H9 (cell line): ENCODE measurements at regions not wholly inside any gene's neighbourhood (a gene's known extent, or its start where the extent isn't known, plus 50 kb on each side); places are given as distances from the start of the nearest gene placed in this dataset.

ENCODE experiments used
- DNase-seq: peaks from one replicate; pipeline ENCODE4 v3.0.0-alpha.2; 2017
- H2AFZ ChIP-seq: one replicate; pipeline ENCODE4 v1.6.1; 2013; ENCODE audit warnings: mild to moderate bottlenecking, low read length, control low read depth, moderate library complexity
- H2AK5ac ChIP-seq: 2 replicates; pipeline ENCODE4 v1.6.1; 2013; ENCODE audit warnings: low read length, control low read depth, mixed read lengths; ENCODE audit not compliant: insufficient read length
- H2BK120ac ChIP-seq: one replicate; pipeline ENCODE4 v1.6.1; 2013; ENCODE audit warnings: low read depth, mild to moderate bottlenecking, low read length, control low read depth, inconsistent platforms; ENCODE audit not compliant: poor library complexity, severe bottlenecking
- H2BK12ac ChIP-seq: 2 replicates; pipeline ENCODE4 v1.6.1; 2013; ENCODE audit warnings: low read length, control low read depth, mixed read lengths, low read depth; ENCODE audit not compliant: insufficient read length
- H2BK15ac ChIP-seq: 2 replicates; pipeline ENCODE4 v1.6.1; 2013; ENCODE audit warnings: low read depth, low read length, control low read depth
- H2BK20ac ChIP-seq: one replicate; pipeline ENCODE4 v1.6.1; 2013; ENCODE audit warnings: low read depth, mild to moderate bottlenecking, low read length, control low read depth, inconsistent platforms; ENCODE audit not compliant: poor library complexity, severe bottlenecking
- H2BK5ac ChIP-seq: 2 replicates; pipeline ENCODE4 v1.6.1; 2013; ENCODE audit warnings: low read length, control low read depth, mixed read lengths; ENCODE audit not compliant: insufficient read length
- H3K14ac ChIP-seq: 2 replicates; pipeline ENCODE4 v1.6.1; 2013; ENCODE audit warnings: low read length, control low read depth; ENCODE audit not compliant: insufficient read depth
- H3K18ac ChIP-seq: 2 replicates; pipeline ENCODE4 v1.6.1; 2013; ENCODE audit warnings: low read depth, mild to moderate bottlenecking, mixed read lengths, low read length, control low read depth; ENCODE audit not compliant: insufficient read length
- H3K23ac ChIP-seq: 2 replicates; pipeline ENCODE4 v1.6.1; 2013; ENCODE audit warnings: low read length, control low read depth, mixed read lengths, low read depth; ENCODE audit not compliant: insufficient read length
- H3K23me2 ChIP-seq: 2 replicates; pipeline ENCODE4 v1.6.1; 2013; ENCODE audit warnings: low read depth, mild to moderate bottlenecking, mixed read lengths, low read length, control low read depth; ENCODE audit not compliant: insufficient read length, poor library complexity, severe bottlenecking
- H3K27ac ChIP-seq: 2 replicates; pipeline ENCODE4 v1.5.1; 2013; ENCODE audit warnings: low read length, control low read depth, mixed read lengths, low read depth; ENCODE audit not compliant: insufficient read length
- H3K27me3 ChIP-seq: 2 replicates; pipeline ENCODE4 v1.6.1; 2013; ENCODE audit warnings: low read length, control low read depth, inconsistent platforms; ENCODE audit not compliant: insufficient read depth
- H3K4ac ChIP-seq: 2 replicates; pipeline ENCODE4 v1.6.1; 2013; ENCODE audit warnings: low read depth, mild to moderate bottlenecking, control low read depth, inconsistent platforms, low read length, moderate library complexity
- H3K4me1 ChIP-seq: 2 replicates; pipeline ENCODE4 v1.6.1; 2013; ENCODE audit warnings: low read length, control low read depth, inconsistent platforms; ENCODE audit not compliant: insufficient read depth
- H3K4me2 ChIP-seq: 2 replicates; pipeline ENCODE4 v1.6.1; 2013; ENCODE audit warnings: low read length, control low read depth, mixed read lengths; ENCODE audit not compliant: insufficient read length, insufficient read depth
- H3K56ac ChIP-seq: 2 replicates; pipeline ENCODE4 v1.6.1; 2013; ENCODE audit warnings: low read depth, mild to moderate bottlenecking, mixed read lengths, low read length, control low read depth; ENCODE audit not compliant: insufficient read length
- H3K79me1 ChIP-seq: 2 replicates; pipeline ENCODE4 v1.6.1; 2013; ENCODE audit warnings: low read depth, mild to moderate bottlenecking, moderate library complexity, low read length, control low read depth, inconsistent platforms; ENCODE audit not compliant: insufficient read depth, poor library complexity, severe bottlenecking
- H3K79me2 ChIP-seq: 2 replicates; pipeline ENCODE4 v1.6.1; 2013; ENCODE audit warnings: low read length, control low read depth, inconsistent platforms; ENCODE audit not compliant: insufficient read depth
- H3K9ac ChIP-seq: 2 replicates; pipeline ENCODE4 v1.6.1; 2013; ENCODE audit warnings: low read length, control low read depth, mixed read lengths; ENCODE audit not compliant: insufficient read length; ENCODE audit errors: extremely low read depth
- H3K9me3 ChIP-seq: one replicate; pipeline ENCODE4 v1.6.1; 2013; ENCODE audit warnings: low read depth, low read length, inconsistent platforms; ENCODE audit not compliant: control insufficient read depth
- H3T11ph ChIP-seq: one replicate; pipeline ENCODE4 v1.6.1; 2013; ENCODE audit warnings: mild to moderate bottlenecking, low read length, control low read depth, inconsistent platforms
- H4K20me1 ChIP-seq: one replicate; pipeline ENCODE4 v1.6.1; 2013; ENCODE audit not compliant: control insufficient read depth, insufficient read length, insufficient read depth
- H4K5ac ChIP-seq: 2 replicates; pipeline ENCODE4 v1.6.1; 2013; ENCODE audit warnings: low read depth, mild to moderate bottlenecking, mixed read lengths, low read length, control low read depth; ENCODE audit not compliant: insufficient read length
- H4K8ac ChIP-seq: replicated peaks from 2 replicates; pipeline ENCODE4 v1.6.1; 2013; ENCODE audit warnings: low read length, control low read depth, mixed read lengths, low read depth; ENCODE audit not compliant: insufficient read length
- H4K91ac ChIP-seq: 2 replicates; pipeline ENCODE4 v1.6.1; 2013; ENCODE audit warnings: low read depth, mild to moderate bottlenecking, moderate library complexity, mixed read lengths, low read length, control low read depth; ENCODE audit not compliant: insufficient read length
- H3K27ac Mint-ChIP-seq, 3 experiments: 2 replicates in 2 of 3; 3 replicates in 1 of 3; pipeline ENCODE4 v1.8.0; 2020 to 2021; ENCODE audit warnings: mixed read lengths in 3 of 3, mild to moderate bottlenecking in 1 of 3, moderate library complexity in 1 of 3
- H3K27me3 Mint-ChIP-seq: 2 replicates; pipeline ENCODE4 v1.8.0; 2021; ENCODE audit warnings: low read depth, mild to moderate bottlenecking, moderate library complexity, mixed read lengths
- H3K36me3 Mint-ChIP-seq, 3 experiments: 2 replicates in 2 of 3; 3 replicates in 1 of 3; pipeline ENCODE4 v1.8.0; 2020 to 2021; ENCODE audit warnings: low read depth in 3 of 3, mixed read lengths in 3 of 3; ENCODE audit not compliant: insufficient read depth in 1 of 3
- H3K4me1 Mint-ChIP-seq, 2 experiments: 2 replicates each; pipeline ENCODE4 v1.8.0; 2020; ENCODE audit warnings: mixed read lengths in 2 of 2
- H3K4me3 Mint-ChIP-seq, 2 experiments: 2 replicates in 1 of 2; 3 replicates in 1 of 2; pipeline ENCODE4 v1.8.0; 2020 to 2021; ENCODE audit warnings: mild to moderate bottlenecking in 2 of 2, mixed read lengths in 2 of 2, moderate library complexity in 1 of 2
- H3K9me3 Mint-ChIP-seq, 2 experiments: 2 replicates in 1 of 2; 3 replicates in 1 of 2; pipeline ENCODE4 v1.8.0; 2020; ENCODE audit warnings: mild to moderate bottlenecking in 2 of 2, mixed read lengths in 2 of 2, moderate library complexity in 1 of 2
- CTCF ChIP-seq: fragments of 200-600 bp; sonication (generic); conservative IDR thresholded peaks from 3 replicates; pipeline ENCODE4 v1.8.0; 2021; ENCODE audit warnings: antibody characterized with exemption, mild to moderate bottlenecking
- WGBS: extraction: QIAGEN DNeasy Blood & Tissue Kit; methylation state at CpG from one replicate; pipeline ENCODE4 v1.1.7; 2013; ENCODE audit warnings: missing lambda C conversion rate, low lambda C conversion rate, mixed read lengths; ENCODE audit not compliant: insufficient read length; ENCODE audit errors: extremely low coverage; 5-methylcytosine and 5-hydroxymethylcytosine counted together

GRCh38 chr6:139531148-139532115 is 157.0 kb upstream of the CITED2 start:
- H3T11ph ChIP-seq, result no peak overlapping the region
- no peaks in the 10 kb centered on the region for H3K9me3 ChIP-seq
- H3K23me2 ChIP-seq, result no peaks in the 10 kb centered on the region
- no peak overlapping the region for H3K14ac ChIP-seq
- H3K4me1 ChIP-seq, result no peaks in the 10 kb centered on the region
- no peak overlapping the region for H3K4ac ChIP-seq
- Mint-ChIP-seq H3K4me3 (no peak overlapping the region), H3K36me3 (peaks cover 0 to 4% (median 2%) of the 10 kb centered on the region in 3 experiments; a peak in 2 of 7 replicates), H3K9me3 (peaks cover 0 to 4% of the 10 kb centered on the region in 2 experiments; a peak in 1 of 5 replicates), H3K27ac (no peak overlapping the region), H3K27me3 (no peaks in the 10 kb centered on the region), H3K4me1 (peaks cover 10 to 12% of the 10 kb centered on the region in 2 experiments)
- H3K79me2 ChIP-seq, result no peaks in the 10 kb centered on the region
- no CpG with 5 or more reads among the region's 8 CpGs for WGBS
- H3K4me2 ChIP-seq, result no peak overlapping the region
- H2AK5ac ChIP-seq, result no peak overlapping the region
- H3K27ac ChIP-seq, result no peak overlapping the region
- no peak overlapping the region for H2BK12ac ChIP-seq
- H3K27me3 ChIP-seq, result no peaks in the 10 kb centered on the region
- H4K91ac ChIP-seq, result no peak overlapping the region
- H2AFZ ChIP-seq, result no peak overlapping the region
- no peak overlapping the region for H2BK120ac ChIP-seq
- no peak overlapping the region for H3K9ac ChIP-seq
- H4K8ac ChIP-seq, result no peak overlapping the region
- H3K18ac ChIP-seq, result no peak overlapping the region
- no peak overlapping the region for H2BK20ac ChIP-seq
- H3K79me1 ChIP-seq, result no peaks in the 10 kb centered on the region
- H3K23ac ChIP-seq, result no peak overlapping the region
- no peak for DNase-seq
- no peak overlapping the region for H4K5ac ChIP-seq
- H3K56ac ChIP-seq, result no peak overlapping the region
- no peaks in the 10 kb centered on the region for H4K20me1 ChIP-seq
- H2BK15ac ChIP-seq, result no peak overlapping the region
- no peak for TF ChIP-seq CTCF
- no peak overlapping the region for H2BK5ac ChIP-seq
